ENCODE measurements at regions not wholly inside any gene's neighbourhood (a gene's known extent, or its start where the extent isn't known, plus 50 kb on each side); places are given as distances from the start of the nearest gene placed in this dataset.

GRCh38 chr4:24091639-24092233 is 201.9 kb upstream of the PPARGC1A start:
- no peak for DNase-seq

DNA sequence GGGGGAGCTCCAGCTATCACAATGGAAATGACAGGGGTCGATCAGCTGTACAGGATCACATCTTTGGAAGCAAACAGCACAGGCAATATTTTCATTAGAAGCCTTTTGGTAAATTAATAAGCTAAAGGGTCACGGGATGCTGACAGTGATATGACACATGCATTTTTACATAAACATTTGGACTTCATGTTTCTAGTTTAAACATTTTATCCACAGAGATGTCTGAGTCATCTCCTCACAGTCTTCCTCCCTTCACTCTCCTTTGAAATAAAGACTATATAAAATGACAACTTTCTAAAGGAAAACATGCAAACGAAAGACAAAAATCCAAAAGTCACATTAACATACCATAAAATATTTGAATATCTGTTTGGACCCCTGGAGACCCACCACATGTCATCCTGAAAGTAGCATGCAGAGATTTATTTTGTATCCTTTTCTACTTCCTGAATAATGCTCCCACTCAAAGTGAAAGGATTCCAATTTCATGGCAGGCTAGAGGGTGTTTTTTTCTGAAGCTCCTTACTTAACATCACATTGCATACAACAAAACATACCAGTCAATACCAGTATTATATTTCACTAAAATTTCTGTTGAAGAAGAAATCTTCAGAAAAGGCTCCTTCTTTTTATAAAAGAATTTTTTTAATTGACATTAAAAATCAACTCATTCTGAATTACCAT is 200.1 kb upstream of the PPARGC1A start:
- DNase-seq, result no peak

DNA sequence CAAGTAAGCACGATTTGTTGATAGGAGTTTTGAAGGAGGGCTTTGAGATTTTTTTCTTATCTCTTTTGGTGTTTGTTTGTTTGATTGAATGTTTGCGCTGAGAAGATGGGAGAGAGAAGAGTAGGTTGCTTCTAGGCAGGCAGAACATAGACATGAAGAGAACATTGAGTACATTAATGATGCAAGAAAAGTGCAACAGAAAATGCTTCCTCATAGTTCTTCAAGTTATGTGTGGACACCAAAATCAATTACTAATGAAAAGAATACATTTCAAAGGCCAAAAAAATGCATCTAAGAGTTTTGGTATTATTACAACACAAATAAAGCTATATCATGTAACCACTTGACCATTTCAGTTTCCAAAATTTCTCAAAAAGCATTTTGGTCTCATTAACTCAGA is 191.0 kb upstream of the PPARGC1A start:
- DNase-seq, result no peak

GRCh38 chr4:24078347-24078962 is 188.6 kb upstream of the PPARGC1A start:
- no peak for DNase-seq

DNA sequence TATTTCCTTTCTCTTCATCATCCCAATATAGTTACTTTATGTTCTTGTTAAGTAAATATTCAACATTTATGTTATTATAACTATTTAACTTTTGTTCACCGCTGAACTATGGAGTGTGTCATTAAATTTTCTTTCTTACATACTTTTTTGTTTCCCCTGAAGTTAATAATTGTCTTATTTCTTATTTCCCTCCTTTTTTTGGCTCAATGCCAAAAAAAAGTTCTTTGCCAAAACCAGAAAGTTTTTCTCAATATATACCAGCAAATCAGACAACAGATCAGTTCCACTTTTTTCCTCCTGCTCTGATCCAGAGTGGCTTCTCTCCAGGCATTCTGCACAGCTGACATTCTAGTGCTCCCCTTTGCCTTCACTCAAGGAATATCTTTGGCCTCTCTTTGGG is 187.0 kb upstream of the PPARGC1A start:
- no peak for DNase-seq

- no peak for DNase-seq
These were observed 184.1 kb upstream of the PPARGC1A start for GRCh38 chr4:24073948-24074347.

GRCh38 chr4:24071612-24072372 is 181.9 kb upstream of the PPARGC1A start:
- DNase-seq, result no peak

DNA sequence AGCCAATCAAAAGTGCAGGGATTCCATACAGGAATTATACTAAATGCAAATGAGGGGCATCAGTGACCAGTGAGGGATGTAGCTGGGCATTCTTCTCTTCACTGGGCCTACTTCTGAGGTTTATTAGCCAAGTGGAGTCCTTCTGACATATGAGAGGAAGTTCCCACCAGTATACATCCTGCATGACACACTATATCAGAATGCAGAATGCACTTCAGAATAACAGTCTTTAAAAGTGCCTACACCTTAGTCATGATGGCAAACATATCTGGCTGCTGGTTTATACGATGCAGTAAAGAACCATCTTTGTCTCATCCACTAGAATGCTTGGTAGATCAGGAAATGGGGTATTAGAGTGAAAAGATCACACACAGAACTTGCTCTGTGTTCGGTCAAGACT is 180.3 kb upstream of the PPARGC1A start:
- DNase-seq, result no peak

DNA sequence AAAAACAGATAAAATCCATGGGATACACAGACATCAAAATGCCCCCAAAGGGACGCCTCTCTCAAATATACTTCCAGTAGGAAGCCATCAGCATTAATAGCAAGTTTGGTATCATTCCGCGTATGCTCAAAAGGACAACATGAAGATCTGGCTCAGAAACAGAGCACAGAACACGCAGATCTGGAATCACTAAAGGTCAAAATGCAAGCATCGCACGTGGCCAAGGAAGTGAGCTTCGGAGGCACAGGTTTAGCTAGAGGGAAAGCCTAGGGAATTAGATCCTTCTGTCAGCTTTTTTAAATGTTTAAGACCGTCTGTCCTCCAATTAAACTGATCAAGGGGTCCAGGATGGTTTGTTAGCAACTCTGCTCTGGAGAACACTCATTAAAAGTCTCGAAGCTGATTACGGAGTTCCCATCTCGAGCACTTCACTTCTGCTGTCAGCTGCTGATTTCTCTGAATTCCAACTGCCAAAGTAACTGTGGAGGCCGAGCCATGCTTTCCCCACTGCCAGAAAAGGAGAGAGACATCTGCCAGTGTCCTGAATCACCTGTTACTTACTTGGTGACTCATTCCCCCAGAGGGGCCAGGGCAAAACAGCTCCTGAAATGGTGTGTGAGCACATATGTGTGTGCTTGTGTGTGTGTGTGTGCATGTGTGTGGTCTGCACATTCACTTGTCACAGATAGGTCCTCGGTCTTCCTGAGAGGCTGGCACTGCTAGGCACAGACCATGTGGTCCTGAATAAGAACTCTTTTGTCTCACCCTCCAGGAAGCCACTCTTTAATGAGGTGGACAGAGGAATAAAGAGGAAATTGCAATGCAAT is 177.7 kb upstream of the PPARGC1A start:
- no peak for DNase-seq

GRCh38 chr4:24065974-24066373 is 176.1 kb upstream of the PPARGC1A start:
- DNase-seq, result no peak

- DNase-seq, result peak; percentile 89
These were observed 173.9 kb upstream of the PPARGC1A start for GRCh38 chr4:24063731-24064130.

DNA sequence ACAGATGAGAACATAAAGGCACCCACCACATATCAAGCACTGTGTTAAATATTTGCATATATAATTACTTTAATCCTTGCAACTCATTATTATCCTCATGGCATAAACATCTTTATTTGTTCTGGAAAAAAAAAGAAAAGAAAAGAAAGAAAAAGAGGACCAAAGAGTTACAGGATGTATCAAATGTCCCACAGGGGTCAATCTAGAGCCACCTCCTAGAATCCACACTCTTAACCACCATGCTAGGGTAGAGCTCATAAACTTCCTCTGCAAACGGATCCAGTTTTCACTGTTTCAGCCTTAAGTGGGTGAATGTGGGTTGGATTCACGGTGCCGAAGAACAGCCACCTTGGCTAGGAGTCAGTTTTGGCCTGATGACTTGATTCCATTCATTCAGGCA is 171.1 kb upstream of the PPARGC1A start:
- no peak for DNase-seq

GRCh38 chr4:24059839-24060238 is 170.0 kb upstream of the PPARGC1A start:
- DNase-seq, result no peak

DNA sequence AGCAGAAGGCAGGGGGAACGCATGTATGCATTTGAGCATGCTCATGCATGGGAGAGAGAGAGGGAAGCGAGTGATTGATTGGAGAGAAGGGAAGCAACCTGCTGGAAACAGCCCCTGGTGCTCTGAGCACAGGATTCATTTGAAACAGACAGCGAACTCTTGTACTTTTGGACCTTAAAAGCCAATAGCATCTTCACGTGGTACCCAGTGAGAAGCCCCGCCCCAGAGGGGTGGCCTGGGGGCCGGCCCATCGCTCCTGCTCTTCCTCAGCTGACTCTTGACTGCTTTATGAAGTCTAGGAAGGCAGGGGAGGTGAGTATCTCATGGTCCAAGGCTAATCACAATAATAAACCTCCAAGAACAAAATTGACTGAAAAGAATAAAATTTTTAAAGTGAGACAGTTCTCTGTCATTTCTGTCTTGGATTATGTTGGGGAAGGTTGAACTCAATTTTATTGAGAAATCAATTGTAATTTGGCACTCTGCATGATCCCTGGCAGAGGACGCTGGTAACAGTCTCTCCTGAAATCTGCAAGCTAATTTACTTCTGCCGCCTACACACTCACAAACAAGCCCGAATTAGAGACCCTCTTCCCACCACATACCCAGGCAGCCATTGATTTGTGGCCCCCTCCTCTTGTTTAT is 168.2 kb upstream of the PPARGC1A start:
- no peak for DNase-seq

DNA sequence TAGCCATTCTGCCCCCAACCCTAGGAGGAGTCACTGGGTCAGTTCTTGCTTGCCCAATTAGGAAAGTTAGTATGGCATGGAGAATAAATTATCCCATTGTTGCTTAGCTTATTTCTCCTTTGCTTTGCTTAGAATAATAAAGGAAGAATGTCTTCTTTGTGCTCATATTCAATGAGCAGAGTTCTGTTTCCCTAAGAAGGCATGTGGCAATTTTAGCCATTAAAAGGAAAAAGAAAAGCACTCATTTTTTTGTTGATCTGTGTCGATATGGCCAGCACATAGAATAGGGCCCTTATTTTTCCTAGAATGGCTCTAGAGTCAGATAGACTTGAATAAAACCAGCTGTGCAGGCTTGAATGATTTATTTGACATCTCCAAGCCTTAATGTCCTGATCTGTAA is 166.4 kb upstream of the PPARGC1A start:
- DNase-seq, result no peak

DNA sequence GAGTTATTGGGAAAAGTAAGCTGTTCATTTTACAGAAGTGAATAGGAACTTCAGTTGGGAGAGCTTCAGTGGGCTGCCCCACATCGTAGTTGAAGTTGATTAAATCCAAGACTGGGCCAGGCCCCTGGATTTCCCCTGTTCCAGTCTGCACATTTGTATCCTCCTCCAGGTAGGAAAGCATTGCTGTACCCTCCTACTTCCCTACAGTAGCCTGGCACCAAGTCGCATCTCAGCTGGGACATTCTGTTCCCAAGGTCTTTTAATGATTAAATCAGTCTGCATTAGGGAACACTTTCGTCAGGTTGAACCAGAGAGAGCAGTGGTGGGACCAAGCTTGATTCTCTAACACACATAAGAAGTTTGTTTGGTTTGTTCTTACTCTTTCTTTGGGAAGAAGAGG is 165.8 kb upstream of the PPARGC1A start:
- no peak for DNase-seq

GRCh38 chr4:24054910-24055309 is 165.1 kb upstream of the PPARGC1A start:
- no peak for DNase-seq

- no peak for DNase-seq
These were observed 164.1 kb upstream of the PPARGC1A start for GRCh38 chr4:24053934-24054333.

GRCh38 chr4:24044610-24045589 is 155.1 kb upstream of the PPARGC1A start:
- DNase-seq, result no peak

DNA sequence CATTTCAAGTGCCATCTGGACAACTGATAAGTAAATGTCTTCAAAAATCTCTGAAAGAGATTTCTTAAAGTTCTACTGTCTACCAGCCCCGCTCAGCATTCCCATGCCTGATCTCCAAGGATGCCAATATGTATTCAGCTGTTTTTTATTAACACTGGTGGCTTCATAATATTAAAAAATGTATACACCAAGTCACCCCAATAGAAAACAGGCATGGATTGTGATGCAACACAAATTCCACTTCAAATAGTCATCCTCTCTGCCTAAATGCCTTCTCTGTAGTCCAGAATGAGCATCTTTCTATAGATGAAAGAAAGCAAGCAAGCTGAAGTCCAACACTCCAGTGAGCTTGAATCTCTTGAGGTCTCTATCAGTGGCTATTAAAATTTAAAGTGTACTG is 152.2 kb upstream of the PPARGC1A start:
- DNase-seq, result no peak

- DNase-seq, result no peak
These were observed 151.0 kb upstream of the PPARGC1A start for GRCh38 chr4:24040811-24041210.
